ENCODE measurements at regions not wholly inside any gene's neighbourhood (a gene's known extent, or its start where the extent isn't known, plus 50 kb on each side); places are given as distances from the start of the nearest gene placed in this dataset.

DNA sequence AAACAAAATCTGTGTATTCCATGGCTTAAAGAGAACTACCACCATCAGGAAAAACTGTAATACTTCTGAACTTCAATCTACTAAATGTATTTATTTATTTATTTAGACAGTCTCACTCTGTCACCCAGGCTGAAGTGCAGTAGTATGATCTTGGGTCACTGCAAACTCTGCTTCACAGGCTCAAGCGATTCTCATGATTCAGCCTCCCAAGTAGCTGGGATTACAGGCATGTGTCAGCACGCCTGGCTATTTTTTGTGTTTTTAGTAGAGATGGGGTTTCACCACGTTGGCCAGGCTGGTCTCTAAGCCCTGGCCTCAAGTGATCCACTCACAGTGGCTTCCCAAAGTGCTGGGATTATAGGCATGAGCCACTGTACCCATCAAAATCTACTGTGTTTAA, 202.3 kb upstream of the POU1F1 start:
- Histone ChIP-seq H3K9me3 (ENCODE audit: low read length) (no peaks in the 10 kb centered on the region), H3K4me3 (ENCODE audit: low read length) (no peak overlapping the region), H3K27me3 (ENCODE audit: insufficient read depth, low read length) (no peaks in the 10 kb centered on the region), H3K36me3 (ENCODE audit: insufficient read depth, low read length) (no peaks in the 10 kb centered on the region), H3K4me1 (ENCODE audit: insufficient read depth, low read length) (no peaks in the 10 kb centered on the region), H2AFZ (ENCODE audit: low read depth, low read length) (no peak overlapping the region)

DNA sequence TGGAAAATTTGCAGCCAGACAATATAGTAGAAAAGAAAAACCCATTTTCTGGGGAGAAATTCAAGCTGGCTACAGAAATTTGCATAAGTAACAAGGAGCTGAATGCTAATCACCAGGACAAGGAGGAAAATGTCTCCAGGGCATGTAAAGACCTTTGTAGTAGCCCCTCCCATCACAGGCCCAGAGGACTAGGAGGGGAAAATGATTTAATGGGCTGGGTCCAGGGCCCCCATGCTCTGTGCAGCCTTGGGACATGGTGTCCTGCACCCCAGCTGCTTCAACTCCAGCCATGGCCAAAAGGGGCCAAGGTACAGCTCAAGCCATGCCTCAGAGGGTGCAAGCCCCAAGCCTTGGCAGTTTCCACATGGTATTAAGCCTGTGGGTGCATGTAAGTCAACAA, 197.6 kb upstream of the POU1F1 start:
- Histone ChIP-seq H3K9me3 (ENCODE audit: low read length) (no peaks in the 10 kb centered on the region), H3K36me3 (ENCODE audit: insufficient read depth, low read length) (no peaks in the 10 kb centered on the region), H2AFZ (ENCODE audit: low read depth, low read length) (no peak overlapping the region), H3K27me3 (ENCODE audit: insufficient read depth, low read length) (no peaks in the 10 kb centered on the region), H3K4me3 (ENCODE audit: low read length) (no peak overlapping the region), H3K4me1 (ENCODE audit: insufficient read depth, low read length) (no peaks in the 10 kb centered on the region)

DNA sequence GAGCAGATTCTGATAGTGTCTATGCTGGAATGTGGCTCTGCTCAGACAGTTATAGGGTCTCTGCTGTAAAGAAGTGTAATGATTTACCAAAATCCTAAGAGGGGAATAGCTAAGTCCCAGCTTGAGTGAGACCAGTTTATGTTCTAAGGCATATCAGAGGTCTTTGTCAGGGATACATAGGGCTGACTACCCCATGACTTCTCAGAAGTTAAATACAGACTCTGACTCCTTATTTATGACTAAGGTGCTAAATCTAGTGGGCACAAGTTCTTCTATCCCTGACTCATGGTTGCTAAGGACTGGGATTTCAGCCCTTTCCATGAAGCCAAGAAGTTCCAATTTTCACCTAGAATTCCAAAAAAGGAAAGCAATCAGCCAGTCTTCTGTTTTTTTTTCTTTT, 192.6 kb upstream of the POU1F1 start:
- Histone ChIP-seq H3K4me1 (ENCODE audit: insufficient read depth, low read length) (no peaks in the 10 kb centered on the region), H3K36me3 (ENCODE audit: insufficient read depth, low read length) (no peaks in the 10 kb centered on the region), H2AFZ (ENCODE audit: low read depth, low read length) (no peak overlapping the region), H3K4me3 (ENCODE audit: low read length) (no peak overlapping the region), H3K9me3 (ENCODE audit: low read length) (no peaks in the 10 kb centered on the region), H3K27me3 (ENCODE audit: insufficient read depth, low read length) (no peaks in the 10 kb centered on the region)

GRCh38 chr3:87468235-87468634, 191.9 kb upstream of the POU1F1 start:
- Histone ChIP-seq H3K9me3 (ENCODE audit: low read length) (no peaks in the 10 kb centered on the region), H3K36me3 (ENCODE audit: insufficient read depth, low read length) (no peaks in the 10 kb centered on the region), H3K4me1 (ENCODE audit: insufficient read depth, low read length) (no peaks in the 10 kb centered on the region), H2AFZ (ENCODE audit: low read depth, low read length) (no peak overlapping the region), H3K27me3 (ENCODE audit: insufficient read depth, low read length) (no peaks in the 10 kb centered on the region), H3K4me3 (ENCODE audit: low read length) (no peak overlapping the region)

GRCh38 chr3:87462228-87462627, 185.8 kb upstream of the POU1F1 start:
- H3K4me1 ChIP-seq (ENCODE audit: insufficient read depth, low read length): no peaks in the 10 kb centered on the region
- no peaks in the 10 kb centered on the region for H3K36me3 ChIP-seq (ENCODE audit: insufficient read depth, low read length)
- H2AFZ ChIP-seq (ENCODE audit: low read depth, low read length): no peak overlapping the region
- no peak overlapping the region for H3K4me3 ChIP-seq (ENCODE audit: low read length)
- no peaks in the 10 kb centered on the region for H3K9me3 ChIP-seq (ENCODE audit: low read length)
- no peaks in the 10 kb centered on the region for H3K27me3 ChIP-seq (ENCODE audit: insufficient read depth, low read length)

DNA sequence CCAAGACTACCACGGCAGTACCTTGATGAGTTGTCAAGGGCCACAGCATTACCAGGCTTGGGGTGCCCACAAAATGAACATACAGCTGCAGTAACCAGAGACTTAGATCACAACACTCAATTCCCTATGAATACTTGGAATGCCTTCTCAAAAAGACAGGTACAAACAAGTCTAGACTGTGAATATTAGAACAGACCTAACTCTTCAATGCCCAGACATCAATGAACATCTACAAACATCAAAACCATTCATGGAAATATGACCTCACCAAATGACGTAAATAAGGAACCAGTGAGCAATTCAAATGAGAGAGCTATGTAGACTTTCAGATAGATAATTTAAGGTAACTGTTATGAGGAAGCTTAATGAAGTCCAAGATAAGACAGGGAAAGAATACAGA, 185.1 kb upstream of the POU1F1 start:
- Histone ChIP-seq H3K9me3 (ENCODE audit: low read length) (no peaks in the 10 kb centered on the region), H2AFZ (ENCODE audit: low read depth, low read length) (no peak overlapping the region), H3K27me3 (ENCODE audit: insufficient read depth, low read length) (no peaks in the 10 kb centered on the region), H3K36me3 (ENCODE audit: insufficient read depth, low read length) (no peaks in the 10 kb centered on the region), H3K4me3 (ENCODE audit: low read length) (no peak overlapping the region), H3K4me1 (ENCODE audit: insufficient read depth, low read length) (no peaks in the 10 kb centered on the region)

DNA sequence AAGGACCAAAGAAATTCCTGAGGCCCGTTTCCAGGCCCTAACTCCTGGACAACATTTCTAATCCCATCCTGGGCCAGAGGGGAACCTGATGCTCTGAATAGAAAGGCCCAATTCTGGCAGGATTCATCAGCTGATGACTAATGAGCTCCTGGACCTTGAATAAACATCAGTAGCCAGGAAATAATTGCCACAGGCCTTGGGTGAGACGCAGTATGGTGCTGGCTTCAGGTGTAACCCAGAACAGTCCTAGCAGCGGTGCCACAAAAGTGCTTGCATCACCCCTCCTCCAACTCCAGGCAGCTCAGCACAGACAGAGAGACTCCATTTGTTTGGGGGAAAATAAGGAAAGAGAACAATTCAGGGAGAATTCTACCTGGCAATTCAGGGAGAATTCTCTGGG, 184.7 kb upstream of the POU1F1 start:
- H2AFZ ChIP-seq (ENCODE audit: low read depth, low read length): no peak overlapping the region
- no peaks in the 10 kb centered on the region for H3K4me1 ChIP-seq (ENCODE audit: insufficient read depth, low read length)
- H3K36me3 ChIP-seq (ENCODE audit: insufficient read depth, low read length): no peaks in the 10 kb centered on the region
- no peaks in the 10 kb centered on the region for H3K27me3 ChIP-seq (ENCODE audit: insufficient read depth, low read length)
- H3K9me3 ChIP-seq (ENCODE audit: low read length): no peaks in the 10 kb centered on the region
- H3K4me3 ChIP-seq (ENCODE audit: low read length): no peak overlapping the region

DNA sequence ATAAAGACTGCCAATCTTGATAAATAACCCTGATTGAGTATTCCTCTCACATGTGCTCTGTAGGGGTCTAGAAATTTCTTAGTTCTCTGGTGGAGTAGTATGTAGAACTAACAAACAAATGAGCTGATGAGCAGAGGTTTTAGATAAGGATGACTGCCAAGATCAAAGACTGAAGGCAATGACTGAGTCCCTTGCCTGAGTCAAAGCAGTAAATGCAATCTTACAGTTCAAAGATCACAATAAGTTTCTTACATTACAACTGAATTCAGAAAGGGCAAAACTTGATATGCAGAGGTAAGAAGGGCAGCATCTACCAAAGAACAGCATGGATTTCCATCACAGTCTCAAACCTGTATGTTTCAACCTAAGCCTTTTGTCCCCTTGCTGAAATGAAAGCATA, 172.2 kb upstream of the POU1F1 start:
- H3K36me3 ChIP-seq (ENCODE audit: insufficient read depth, low read length): no peaks in the 10 kb centered on the region
- H3K4me1 ChIP-seq (ENCODE audit: insufficient read depth, low read length): no peaks in the 10 kb centered on the region
- H2AFZ ChIP-seq (ENCODE audit: low read depth, low read length): no peak overlapping the region
- no peak overlapping the region for H3K4me3 ChIP-seq (ENCODE audit: low read length)
- no peaks in the 10 kb centered on the region for H3K9me3 ChIP-seq (ENCODE audit: low read length)
- H3K27me3 ChIP-seq (ENCODE audit: insufficient read depth, low read length): no peaks in the 10 kb centered on the region

DNA sequence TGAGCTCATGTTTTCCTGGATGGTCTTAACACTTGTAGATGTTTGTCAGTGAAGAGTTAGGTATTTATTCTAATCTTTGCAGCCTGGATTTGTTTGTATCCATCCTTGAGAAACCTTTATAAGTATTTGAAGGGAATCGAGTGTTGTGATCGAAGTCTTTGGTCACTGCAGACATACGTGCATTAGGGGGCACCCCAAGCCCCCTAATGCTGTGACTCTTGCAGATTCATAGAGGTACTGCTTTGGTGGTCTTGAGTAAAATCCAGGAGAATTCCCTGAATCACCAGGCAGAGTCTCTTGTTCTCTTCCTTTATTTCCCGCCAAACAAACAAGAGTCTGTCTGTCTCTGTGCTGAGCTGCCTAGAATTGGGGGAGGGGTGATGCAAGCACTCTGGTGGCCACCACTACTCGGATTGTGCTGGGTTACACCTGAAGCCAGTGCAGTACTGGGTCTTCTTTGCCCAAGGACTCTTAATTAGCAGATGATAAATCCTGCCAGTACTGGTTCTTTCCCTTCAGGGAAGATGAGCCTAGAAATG, 170.5 kb upstream of the POU1F1 start:
- no peak overlapping the region for H2AFZ ChIP-seq (ENCODE audit: low read depth, low read length)
- no peaks in the 10 kb centered on the region for H3K9me3 ChIP-seq (ENCODE audit: low read length)
- H3K36me3 ChIP-seq (ENCODE audit: insufficient read depth, low read length): no peaks in the 10 kb centered on the region
- no peak overlapping the region for H3K4me3 ChIP-seq (ENCODE audit: low read length)
- no peaks in the 10 kb centered on the region for H3K27me3 ChIP-seq (ENCODE audit: insufficient read depth, low read length)
- H3K4me1 ChIP-seq (ENCODE audit: insufficient read depth, low read length): no peaks in the 10 kb centered on the region

GRCh38 chr3:87442470-87442869, 166.1 kb upstream of the POU1F1 start:
- Histone ChIP-seq H2AFZ (ENCODE audit: low read depth, low read length) (no peak overlapping the region), H3K9me3 (ENCODE audit: low read length) (no peaks in the 10 kb centered on the region), H3K27me3 (ENCODE audit: insufficient read depth, low read length) (no peaks in the 10 kb centered on the region), H3K36me3 (ENCODE audit: insufficient read depth, low read length) (no peaks in the 10 kb centered on the region), H3K4me1 (ENCODE audit: insufficient read depth, low read length) (no peaks in the 10 kb centered on the region), H3K4me3 (ENCODE audit: low read length) (no peak overlapping the region)

DNA sequence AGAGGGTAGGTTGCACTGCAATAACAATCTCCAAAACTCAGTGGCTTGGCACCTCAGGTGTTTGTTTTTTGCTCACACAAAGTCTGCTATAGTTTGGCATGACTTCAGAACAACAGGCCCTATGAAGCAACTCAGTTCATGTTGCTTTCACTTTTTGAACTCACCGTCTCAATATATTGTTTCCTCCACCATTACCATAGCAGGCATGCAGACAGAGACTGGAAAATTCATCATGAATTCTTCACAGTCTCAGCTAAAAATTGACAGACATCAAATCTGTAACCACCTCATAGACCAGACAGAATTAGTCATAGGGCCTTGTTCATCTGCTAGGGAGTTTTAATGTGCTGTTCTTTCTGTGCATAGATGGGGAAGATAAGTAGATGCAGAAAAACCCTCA, 161.4 kb upstream of the POU1F1 start:
- no peak overlapping the region for H3K4me3 ChIP-seq (ENCODE audit: low read length)

DNA sequence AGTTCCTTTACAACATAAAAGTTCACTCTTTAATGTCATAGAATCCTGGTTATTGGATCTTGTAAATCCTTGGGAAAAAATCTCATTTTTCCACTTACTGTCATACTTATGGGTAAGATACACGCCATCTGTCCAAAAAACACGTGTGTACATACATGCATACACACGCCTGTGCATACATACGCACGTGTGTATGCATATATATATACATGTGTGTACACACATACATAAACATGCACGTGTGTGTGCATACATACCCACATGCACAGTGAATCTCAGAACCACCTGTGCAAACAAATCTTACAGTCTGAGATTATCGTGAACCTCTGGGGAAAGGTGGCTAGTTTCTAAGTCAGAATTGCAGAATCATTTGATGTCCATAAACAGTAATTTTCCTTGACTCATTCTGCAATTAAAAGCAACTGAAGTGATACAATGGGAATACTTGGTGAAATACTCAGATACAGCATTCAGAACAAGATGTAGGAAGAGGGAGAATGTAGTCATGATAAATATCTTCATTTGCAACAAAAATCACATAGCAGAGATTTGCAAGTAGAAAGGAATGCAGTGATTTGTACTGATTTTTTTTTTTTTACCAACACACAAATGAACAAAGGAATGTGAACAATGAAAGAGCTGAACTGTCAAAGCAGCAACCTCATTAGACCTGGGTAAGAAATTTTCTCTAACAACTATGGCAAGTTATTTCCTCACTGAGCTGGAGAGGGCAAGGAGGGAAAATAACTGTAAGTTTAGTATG, 160.6 kb upstream of the POU1F1 start:
- Histone ChIP-seq H3K27me3 (ENCODE audit: insufficient read depth, low read length) (no peaks in the 10 kb centered on the region), H3K9me3 (ENCODE audit: low read length) (no peaks in the 10 kb centered on the region), H3K36me3 (ENCODE audit: insufficient read depth, low read length) (no peaks in the 10 kb centered on the region), H2AFZ (ENCODE audit: low read depth, low read length) (no peak overlapping the region), H3K4me1 (ENCODE audit: insufficient read depth, low read length) (no peaks in the 10 kb centered on the region), H3K4me3 (ENCODE audit: low read length) (no peak overlapping the region)

More for the DNA sequence above, 161.4 kb upstream of the POU1F1 start:
- H3K4me1 ChIP-seq (ENCODE audit: insufficient read depth, low read length): no peaks in the 10 kb centered on the region
- no peaks in the 10 kb centered on the region for H3K36me3 ChIP-seq (ENCODE audit: insufficient read depth, low read length)
- H3K27me3 ChIP-seq (ENCODE audit: insufficient read depth, low read length): no peaks in the 10 kb centered on the region
- no peaks in the 10 kb centered on the region for H3K9me3 ChIP-seq (ENCODE audit: low read length)
- no peak overlapping the region for H2AFZ ChIP-seq (ENCODE audit: low read depth, low read length)

GRCh38 chr3:87435926-87436620, 159.7 kb upstream of the POU1F1 start:
- Histone ChIP-seq H2AFZ (ENCODE audit: low read depth, low read length) (no peak overlapping the region), H3K4me3 (ENCODE audit: low read length) (no peak overlapping the region), H3K9me3 (ENCODE audit: low read length) (no peaks in the 10 kb centered on the region), H3K36me3 (ENCODE audit: insufficient read depth, low read length) (no peaks in the 10 kb centered on the region), H3K4me1 (ENCODE audit: insufficient read depth, low read length) (no peaks in the 10 kb centered on the region), H3K27me3 (ENCODE audit: insufficient read depth, low read length) (no peaks in the 10 kb centered on the region)

Measured in neuron (in vitro differentiated cells).